ENCODE measurements at regions not wholly inside any gene's neighbourhood (a gene's known extent, or its start where the extent isn't known, plus 50 kb on each side); places are given as distances from the start of the nearest gene placed in this dataset.
A peak's percentile ranks its signal among the peaks of the same experiment; 100 is the strongest.

DNA sequence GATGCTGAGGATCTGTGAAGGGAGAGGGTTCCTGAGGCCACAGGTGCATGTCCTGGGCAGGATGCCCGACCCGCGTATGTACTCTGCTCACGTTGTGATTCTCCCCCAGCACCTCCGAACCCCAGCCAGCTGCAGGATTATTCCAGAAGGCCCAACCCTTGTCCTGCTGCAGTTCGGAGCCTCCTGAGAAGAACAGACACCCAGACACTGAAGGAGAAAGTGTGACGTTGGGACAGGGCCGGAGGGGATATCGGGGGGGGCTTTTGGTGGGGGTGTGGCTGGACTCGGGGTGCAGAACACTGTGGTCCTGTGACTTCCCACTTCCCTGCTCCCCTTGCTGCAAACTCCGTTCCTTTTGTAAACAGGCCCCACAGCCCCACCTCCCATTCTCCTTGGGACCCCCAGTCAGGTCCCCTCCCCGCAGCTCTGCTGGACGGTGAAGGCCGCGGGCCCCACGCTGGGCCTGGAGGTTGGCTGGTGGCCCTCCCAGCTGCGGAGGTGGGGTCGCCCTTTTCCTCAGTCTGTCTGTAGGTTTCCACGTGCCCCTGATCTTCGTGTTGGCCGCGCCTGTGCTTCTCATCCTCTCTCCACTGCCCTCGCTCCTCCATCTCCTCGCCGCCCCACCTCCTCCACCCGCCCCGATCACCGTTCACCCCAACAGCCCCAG lies 83.0 kb upstream of the ADRA2C start:
- DNase-seq, result no peak

DNA sequence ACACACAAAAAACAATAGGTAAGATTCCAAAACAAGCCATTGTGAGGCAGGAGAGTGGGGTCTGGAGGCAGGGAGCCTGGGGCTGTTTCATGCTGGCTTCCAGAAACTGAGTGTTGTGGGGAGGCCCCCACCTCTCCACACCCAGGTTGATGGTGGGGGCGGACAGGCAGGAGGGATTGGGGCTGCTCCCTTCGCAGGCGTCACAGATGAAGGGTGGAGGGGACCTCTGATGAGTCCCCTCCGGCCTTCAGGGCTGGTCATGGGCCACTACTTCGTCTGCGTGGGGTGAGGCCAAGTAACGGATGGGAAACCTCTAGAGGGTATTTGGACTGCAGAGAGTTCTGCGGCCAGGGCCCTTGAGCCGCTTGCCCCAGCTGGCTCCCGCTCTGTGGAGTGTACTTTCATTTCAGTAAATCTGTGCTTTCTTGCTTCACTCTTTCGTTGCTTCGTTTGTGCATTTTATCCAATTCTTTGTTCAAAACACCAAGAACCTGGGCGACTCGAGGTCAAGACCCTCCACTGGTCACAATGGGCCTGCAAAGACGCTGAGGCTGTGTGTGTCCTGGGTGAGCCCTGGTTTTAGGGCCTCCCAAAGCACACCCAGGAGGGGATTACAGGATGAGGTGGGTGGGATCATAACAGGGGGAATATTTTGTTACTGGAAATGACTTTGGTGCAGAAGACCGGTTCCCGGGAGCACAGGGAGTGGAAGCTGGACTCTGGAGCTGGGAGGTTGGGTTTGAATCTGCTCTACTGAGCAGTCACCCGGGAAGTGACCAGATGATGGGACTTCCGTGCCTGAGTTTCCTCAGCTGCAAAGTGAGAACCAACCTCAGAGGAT lies 83.7 kb upstream of the ADRA2C start:
- no peak for DNase-seq

DNA sequence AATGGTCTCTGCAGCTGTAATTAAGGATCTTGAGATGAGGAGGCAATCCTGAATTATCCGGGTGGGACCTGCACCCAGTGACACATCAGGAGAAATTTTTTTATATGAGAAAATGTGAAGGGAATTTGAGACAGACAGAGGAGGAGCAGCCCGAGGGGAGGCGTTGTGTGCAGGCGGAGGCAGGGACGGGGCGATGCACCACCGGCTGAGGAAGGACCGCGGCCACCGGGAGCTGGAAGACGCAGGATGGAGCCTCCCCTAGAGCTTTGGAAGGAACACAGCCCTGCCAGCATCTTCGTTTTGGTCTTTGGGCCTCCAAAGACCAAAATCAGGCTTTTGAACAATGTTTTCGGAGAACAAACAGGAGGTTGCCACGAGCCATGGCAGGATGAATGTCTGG lies 85.0 kb upstream of the ADRA2C start:
- no peak for DNase-seq

DNA sequence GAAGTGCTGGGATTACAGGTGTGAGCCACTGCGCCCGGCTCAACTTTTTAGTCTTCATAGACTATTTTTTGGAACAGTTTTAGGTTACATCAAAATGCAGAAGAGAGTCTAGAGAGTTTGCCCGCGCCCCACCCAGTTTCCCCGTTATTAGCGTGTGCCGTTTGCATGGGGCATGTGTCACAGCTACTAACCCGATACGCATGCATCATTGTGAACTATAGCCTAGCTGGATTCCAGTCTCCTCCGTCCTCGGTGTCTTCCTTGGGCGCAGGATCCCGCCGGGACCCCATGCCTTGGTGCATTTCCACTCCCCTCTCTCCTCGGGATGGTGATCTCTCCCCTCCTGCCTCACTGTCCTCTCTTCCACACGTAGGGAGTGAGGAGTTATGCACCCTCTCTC lies 85.5 kb upstream of the ADRA2C start:
- DNase-seq, result no peak

DNA sequence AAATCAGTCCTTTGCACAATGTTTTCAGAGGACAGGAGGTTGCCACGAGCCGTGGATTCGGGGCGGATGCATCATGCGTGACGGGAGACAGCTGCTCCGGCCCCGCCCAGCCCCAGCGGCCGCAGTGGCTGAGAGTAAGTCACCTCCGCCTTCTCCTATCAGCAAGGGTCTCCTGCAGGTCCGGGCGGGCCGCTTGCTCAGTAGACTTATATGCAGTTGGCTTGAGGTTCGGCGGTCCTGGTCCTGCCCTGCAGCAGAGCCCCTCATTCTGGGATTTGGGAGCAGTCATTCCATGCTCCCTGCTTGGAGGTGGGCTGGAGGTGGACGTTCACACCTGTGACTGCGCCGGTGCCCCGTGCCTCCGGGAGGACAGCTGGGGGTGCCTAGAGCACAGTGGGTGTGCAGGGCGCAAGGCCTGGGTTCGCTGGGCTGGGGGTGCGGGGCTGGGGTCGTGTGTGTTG lies 86.3 kb upstream of the ADRA2C start:
- peak; percentile 1 for DNase-seq

DNA sequence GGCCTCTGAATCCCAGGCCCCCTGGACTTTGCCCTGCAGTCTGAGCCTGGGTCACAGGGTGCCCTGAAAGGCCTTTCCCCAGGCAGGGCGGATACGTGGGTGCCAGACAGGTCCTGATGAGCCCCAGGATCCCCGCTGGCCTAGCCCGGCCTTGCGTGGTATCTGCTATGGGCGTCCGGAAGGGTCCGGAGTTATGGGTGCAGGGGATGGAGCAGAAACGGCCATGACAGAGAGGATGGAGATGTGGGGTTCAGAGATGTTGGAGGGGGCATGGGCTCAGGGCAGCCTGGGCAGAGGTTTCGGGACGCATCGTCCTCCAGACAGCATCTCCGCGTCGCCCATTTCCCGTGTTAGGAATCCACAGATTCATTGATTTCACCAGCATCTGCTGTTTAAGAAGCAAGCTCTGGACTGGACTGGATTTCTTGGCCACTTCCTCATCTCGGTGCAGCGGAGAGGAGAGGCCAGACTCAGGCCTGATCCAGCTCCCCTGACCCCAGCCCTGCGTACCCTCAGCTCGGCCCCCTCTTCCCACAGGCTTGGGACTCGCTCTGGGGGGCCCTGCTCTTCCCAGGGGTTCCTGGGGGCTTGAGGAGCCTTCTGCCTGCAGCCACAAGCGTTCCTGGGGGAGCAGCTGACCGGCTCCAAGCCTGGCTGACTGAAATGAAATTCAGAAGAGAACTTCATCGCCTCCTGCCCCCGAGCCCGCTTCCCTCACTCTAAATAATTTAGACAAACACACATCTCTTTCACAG lies 86.9 kb upstream of the ADRA2C start:
- DNase-seq, result no peak

DNA sequence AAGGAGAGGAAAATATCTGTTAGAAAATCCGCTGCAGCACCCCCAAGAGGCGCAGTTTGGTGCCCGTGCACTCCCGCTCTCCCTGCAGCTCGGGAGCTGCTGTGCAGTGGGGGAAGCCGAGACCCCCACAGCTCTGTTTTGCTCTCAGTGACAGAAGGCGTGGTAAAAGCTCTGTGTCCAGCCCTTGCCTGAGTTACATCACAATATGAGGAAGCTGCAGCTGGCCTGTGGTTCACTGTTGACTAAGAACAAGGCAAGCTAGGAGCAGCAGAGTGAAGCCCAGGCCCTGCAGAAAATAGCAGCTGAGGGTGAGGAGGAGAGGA lies 88.5 kb upstream of the ADRA2C start:
- no peak for DNase-seq

DNA sequence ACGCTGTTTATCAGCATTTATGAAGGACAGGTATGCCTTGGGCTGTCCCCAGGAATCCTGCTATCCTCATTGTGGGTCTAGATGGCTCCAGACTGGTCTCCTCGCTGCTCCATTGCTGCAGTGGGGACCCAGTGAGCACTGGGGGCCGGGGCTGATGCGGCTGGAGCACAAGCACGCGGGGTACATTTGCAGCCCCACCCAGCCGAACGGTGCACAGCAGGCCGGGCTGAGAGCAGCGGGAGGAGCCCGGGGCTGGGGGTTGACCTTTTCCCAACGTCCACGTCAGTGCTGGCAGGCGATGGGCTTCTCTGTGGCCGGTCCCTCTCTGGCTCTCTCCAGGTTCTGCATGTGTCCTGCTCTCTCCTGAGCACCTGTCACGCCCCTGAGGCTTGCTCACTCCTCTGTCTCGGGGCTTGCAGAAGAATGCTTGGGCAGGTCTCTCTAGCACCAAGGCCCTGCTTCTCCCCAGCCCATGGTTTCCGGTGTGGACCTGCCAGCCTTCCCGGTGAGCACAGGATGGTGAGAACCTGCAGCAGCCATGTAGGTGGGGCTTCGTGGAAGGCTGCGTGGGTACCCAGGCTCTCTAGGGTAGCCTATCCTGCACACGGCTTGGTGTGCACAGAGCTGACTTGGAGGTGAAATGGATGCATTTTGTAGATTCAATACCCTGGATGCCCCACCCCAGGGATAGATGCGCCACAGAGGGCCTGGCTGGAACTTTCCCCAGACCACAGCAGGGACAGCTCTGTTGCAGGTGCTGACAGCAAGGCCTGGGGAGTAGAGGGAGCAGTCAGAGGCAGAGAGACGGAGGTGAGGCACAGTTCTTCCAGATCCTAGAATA lies 89.1 kb upstream of the ADRA2C start:
- no peak for DNase-seq

DNA sequence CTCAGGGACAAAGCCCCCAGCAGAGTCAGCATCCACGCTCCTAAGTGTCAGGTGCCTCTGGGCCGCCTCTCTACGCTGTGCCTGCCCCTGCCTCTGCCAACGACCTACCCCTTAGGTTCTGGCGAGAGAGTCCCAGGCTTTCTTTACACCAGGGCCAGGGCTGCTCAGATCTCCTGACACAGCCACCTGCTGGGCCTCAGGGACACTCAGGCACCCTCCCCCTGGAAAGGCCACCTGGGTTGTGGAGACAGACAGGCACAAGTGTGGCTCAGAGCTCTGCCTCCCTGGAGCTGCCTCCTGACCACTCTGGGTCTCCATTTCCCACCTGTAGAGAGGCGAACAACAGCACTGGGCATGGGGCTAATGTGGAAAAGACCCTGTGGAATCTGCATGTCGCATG lies 90.0 kb upstream of the ADRA2C start:
- DNase-seq, result no peak

DNA sequence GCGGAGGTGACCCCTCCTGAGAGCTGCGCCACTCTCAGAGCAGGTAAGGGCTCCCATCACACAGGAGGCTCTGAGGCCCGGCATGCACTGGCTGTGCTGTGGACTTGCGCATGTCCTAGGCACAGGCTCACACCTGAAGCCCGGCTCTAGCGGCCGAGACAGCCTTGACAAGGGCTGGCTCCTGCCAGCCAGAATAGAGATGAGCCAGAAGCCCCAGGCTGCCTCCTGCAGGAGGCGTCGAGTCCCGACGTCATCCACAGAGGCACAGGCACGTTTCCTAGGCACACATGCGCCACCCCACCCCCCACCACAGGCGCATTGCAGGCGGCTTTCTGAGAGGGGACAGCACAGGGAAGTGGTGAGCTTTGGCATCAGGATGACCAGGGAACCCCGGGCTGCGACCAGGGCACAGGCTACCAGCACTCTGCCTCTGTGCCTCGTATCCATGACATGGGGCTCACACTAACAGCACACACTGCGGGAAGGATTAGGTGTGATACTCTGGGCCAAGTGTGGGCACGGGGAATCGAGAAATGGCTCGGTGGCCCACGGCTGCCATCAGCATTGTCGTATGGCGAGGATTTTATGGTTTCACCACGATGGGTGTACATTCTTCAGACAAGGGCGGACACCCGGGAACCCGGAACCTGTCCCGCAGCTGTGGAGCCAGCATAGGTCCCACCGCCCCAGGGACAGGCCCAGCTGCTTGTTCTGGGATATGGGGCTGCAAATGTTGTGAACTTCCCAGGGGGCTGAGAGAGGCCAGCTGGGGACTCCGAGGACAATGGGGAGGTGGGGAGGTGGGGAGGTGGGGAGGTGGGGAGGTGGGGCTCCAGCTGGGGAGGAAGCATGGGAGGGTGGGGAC lies 90.7 kb upstream of the ADRA2C start:
- no peak for DNase-seq

DNA sequence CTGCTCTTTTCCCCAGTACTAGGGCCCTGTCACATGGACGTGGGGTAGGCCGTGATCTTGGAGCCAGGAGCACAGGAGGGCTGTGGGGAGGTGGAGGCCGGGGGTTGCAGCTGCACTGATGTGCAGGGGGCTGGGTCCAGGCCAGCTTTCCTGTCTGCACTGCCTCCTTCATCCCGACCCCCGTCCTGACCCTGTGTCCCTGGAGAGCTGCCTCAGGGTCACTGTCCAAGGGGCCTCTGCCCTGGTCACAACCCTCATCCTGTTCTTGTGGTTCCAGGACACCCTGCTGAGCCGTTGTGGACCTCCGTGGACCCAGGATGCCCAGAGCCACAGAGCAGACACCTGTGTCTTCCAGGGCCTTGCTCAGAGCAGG lies 91.7 kb upstream of the ADRA2C start:
- DNase-seq, result no peak

DNA sequence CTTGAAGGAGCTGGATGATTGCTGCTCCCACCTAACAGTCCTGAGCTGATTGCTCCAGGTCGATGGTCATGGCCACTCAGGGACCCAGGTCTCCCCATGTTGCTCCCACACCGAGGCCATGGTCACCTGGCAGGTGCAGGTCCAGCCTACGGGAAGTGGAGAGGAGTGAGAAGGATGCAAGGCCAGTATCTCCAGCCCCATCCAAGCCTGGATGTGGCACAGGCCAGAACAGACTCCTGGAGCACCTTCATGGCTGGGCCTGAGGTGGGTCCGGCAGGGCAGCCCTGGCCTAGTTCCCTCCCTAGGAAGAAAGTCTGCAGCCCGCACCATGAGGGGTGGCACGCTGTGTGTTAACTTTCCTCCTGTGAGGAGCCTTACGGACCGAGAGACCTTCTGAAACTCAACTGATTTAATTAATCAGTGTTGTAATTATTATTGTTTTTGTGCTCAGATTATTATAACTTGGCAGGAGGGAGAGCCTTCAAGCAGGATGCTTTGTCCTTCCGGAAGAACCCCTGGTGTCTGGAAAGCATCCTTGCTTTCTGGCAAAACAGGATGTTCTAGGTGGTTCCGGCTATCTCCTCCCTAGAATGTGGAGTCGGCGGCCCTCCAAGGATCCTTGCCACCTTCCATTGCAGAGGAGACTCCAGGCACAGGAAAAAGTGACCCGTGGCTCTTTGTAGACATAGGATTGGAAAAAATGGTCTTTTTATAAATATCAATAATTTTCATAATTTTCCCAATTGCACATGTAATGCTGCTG lies 92.3 kb upstream of the ADRA2C start:
- DNase-seq, result no peak

DNA sequence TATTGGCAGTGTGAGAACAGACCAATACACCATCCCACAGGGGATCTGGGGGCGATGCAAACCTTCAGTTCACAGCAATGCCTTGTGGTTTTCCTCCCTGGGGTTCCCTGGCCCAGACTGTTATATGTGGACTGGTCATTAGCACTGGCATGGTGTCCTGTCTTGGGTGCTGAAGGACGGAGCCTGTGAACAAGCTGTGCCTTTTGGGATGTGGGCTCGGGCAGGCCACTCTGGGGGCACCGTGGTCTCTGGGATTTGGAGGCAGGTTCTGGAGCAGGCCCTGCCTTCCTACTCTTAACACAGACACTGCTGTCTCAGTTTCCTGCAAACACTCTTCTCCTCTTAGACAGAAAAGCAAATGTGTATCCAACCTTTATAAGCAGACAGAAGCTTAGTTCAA lies 93.0 kb upstream of the ADRA2C start:
- DNase-seq, result no peak

DNA sequence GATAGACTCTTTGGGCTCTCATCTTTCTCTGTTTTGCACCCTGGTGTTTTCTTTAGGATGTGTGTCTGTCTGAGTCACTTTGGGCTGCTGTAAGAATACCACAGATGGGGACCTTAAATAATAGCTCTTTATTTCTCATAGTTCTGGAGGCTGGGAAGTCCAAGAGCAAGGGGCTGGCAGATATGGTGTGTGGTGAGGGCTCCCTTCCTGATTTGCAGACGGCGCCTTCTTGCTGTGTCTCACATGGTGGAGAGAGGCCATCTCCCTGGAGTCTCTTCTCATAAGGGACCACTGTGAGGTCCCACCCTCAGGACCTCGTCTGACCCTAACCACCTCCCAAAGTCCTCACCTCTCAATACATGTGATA lies 93.7 kb upstream of the ADRA2C start:
- no peak for DNase-seq

DNA sequence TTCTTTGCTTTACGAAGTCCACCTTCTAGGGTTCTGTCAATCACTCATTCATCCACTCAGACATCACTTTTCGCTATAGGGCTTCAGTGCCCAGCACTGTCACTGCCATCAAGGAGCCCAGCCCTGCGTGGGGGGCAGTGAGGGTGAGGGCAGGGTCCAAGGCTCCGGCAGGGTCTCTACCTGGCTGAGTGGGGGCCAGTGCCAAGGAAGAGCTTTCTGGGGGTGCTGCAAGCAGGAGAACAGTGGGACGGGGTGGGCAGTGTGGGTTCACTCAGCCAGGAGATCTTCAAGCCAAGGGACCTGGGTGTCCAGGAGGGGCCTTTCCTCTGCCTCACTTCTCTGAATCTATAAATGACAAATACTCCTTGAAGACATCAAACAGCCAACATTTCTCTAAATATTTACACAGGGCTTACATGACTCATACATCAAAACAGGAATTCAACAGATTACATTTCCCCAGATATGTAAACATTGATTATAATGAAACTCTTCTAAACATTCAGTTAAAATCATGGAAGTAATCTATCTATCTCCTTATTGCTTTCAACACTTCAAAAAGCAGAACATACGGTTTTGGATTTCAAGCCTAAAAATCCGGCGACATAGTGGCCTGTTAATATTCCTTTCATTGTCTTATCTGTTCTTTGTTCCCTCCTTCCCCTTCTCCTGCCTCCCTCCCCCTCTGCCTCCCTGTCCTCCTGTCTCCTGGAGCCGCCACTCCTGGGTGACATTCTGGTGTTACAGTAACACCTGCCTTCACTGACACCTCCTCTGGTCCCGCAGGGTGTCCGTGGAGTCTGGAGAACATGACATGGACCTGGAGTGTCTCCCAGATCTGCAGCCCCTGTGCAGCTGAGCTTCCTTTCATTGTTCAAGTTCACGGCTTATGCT lies 94.4 kb upstream of the ADRA2C start:
- DNase-seq, result peak; percentile 26

DNA sequence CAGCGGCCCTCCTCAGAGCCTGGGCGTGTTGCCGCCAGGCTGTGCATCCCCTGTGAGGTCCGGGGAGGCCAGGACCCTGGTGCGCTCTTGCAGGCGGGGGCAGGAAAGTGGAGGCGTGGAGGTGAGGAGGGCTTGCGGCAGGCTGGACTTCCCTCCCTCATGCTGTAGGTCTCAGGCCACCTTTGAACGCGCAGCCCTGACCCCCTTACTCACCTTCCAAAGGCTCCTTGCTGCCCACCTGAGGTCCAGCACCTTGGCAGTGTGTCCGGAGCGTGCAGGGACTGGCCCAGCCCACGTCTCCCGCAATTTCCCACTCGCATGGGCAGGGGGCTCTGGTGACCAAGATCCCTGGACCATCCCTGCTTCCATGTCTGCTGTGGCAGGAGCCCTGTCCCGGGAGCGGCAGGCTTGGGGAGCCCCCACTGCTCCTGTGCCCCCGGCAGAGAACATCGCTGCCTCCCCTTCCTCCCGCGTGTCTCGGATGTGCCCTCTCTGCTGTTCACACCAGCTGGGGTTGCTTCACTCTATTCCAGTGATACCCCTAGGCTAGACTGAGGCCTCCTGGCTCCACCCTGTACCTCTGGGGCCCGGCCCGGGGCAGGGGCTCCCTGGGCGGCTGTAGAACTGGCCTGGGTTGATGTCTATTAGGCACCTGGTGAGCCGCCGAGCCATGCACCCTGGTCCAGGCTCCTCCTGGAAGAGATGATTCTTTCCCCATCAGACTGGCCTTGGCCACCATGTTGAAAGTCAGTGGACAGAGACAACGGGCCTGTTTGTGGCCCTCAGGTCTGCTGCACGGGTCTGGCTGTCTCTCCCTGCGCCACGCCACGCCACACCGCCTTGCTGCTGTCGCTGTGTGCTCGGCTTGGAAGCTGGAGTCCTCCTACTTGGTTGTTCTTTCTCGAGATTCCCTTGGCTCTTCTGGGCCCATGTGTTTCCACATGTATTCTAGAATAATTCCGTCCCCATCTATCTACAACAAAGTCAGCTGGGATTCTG lies 95.4 kb upstream of the ADRA2C start:
- DNase-seq, result no peak

DNA sequence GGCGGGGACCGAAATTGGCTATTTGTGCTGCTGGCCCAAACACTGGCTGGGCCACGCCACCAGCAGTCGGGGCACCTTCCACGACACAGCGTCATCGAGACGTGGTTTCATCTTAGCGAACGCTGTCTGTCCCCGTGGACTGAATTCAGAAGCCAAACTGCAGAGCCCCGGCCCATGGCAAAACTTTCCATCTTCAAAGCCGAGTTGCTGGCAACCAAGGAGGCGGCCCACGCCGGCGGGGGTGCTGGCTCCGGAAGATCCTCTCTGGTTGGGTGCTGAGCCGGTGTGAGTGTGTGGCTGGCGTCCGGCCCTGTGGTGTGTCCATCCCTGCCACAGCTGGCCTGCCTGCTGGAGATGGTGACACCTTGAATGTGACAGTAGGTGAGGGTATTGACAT lies 96.6 kb upstream of the ADRA2C start:
- no peak for DNase-seq

DNA sequence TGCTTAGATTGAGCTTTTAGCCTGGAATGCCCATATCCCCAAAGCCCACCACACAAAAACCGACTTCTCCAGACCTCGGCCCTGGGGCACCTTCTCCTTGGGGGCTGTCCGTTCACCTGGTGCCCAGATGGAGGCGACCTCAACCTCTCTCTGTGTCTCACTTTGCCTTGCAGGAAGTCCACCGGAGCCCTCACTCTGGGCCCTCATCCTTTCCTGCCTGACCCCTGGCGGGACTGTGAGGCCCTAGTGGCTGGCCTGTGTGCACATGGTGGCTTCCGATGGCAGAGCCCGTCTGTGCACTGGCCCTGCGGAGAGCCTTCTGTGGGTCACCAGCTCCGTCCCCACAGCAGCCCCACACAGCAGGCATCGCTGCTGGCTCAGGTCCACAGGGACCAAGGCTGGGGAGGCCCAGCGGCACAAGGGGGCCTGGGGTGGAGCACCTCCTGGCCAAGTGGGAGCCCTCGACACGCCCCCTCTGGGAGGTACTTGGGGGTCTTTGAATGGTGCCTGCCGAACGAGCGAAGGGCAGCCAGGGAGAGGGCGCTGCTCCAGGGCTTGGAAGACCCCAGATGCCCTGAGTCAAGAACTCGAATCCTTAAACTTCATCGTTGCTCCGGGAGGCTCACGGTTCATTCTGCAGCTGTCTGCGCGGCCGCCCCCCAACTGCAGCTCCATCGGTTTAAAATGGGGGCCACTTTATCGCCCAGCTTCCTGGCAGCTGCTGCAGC lies 97.2 kb upstream of the ADRA2C start:
- DNase-seq, result no peak

Measured in NCI-H345 (cell line).